Keratinocyte (primary cell): ENCODE measurements at regions not wholly inside any gene's neighbourhood (a gene's known extent, or its start where the extent isn't known, plus 50 kb on each side); places are given as distances from the start of the nearest gene placed in this dataset.

Experiments used
- CTCF ChIP-seq, 3 experiments: IDR thresholded peaks in 1 of 3; conservative IDR thresholded peaks in 1 of 3; optimal IDR thresholded peaks in 1 of 3; 2 replicates in 2 of 3; 3 replicates in 1 of 3; pipeline versions ENCODE3 to v1.5.1; 2011; ENCODE audit warnings: low read length in 3 of 3, mild to moderate bottlenecking in 3 of 3, moderate library complexity in 2 of 3, control low read depth in 1 of 3, inconsistent platforms in 1 of 3; ENCODE audit not compliant: insufficient read depth in 2 of 3; ENCODE audit errors: extremely low read depth in 1 of 3
- EZH2 ChIP-seq: IDR thresholded peaks from one replicate; pipeline ENCODE4 v1.6.1; 2012; ENCODE audit warnings: inconsistent platforms, mild to moderate bottlenecking, low read length, moderate library complexity

GRCh38 chr22:49535527-49536125 lies 292.0 kb downstream of the BRD1 start:
- TF ChIP-seq CTCF (optimal IDR thresholded peaks at IDR 0.05 in 1 of 3, IDR thresholded peaks at IDR 0.05 in 1 of 3, conservative IDR thresholded peaks at IDR 0.05 in 1 of 3; ENCODE audit: extremely low read depth in 1 of 3, insufficient read depth in 2 of 3, low read length in 3 of 3) (no peak), EZH2 (no peak)
